HEK293 (cell line): ENCODE measurements at regions not wholly inside any gene's neighbourhood (a gene's known extent, or its start where the extent isn't known, plus 50 kb on each side); places are given as distances from the start of the nearest gene placed in this dataset.

Experiments used
- KLF1 ChIP-seq: fragments of 450-650 bp; formaldehyde crosslinking; IDR thresholded peaks from 2 replicates; pipeline ENCODE4 v1.5.1; 2016; ENCODE audit warnings: missing biosample characterization, missing genetic modification characterization
- TCF7L2 ChIP-seq: IDR thresholded peaks from 2 replicates; pipeline ENCODE4 v1.6.1; 2011; ENCODE audit warnings: low read depth, mild to moderate bottlenecking, inconsistent platforms, low read length, moderate library complexity, borderline replicate concordance
- TF ChIP-seq, protein P1 (sequence below): fragments of 450-650 bp; formaldehyde crosslinking; IDR thresholded peaks from 2 replicates; pipeline ENCODE4 v1.5.1; 2016; ENCODE audit warnings: missing biosample characterization, missing genetic modification characterization
- TF ChIP-seq, protein P2 (sequence below): fragments of 450-650 bp; formaldehyde crosslinking; IDR thresholded peaks from 2 replicates; pipeline ENCODE4 v1.5.1; 2017; ENCODE audit warnings: missing biosample characterization, missing genetic modification characterization

DNA sequence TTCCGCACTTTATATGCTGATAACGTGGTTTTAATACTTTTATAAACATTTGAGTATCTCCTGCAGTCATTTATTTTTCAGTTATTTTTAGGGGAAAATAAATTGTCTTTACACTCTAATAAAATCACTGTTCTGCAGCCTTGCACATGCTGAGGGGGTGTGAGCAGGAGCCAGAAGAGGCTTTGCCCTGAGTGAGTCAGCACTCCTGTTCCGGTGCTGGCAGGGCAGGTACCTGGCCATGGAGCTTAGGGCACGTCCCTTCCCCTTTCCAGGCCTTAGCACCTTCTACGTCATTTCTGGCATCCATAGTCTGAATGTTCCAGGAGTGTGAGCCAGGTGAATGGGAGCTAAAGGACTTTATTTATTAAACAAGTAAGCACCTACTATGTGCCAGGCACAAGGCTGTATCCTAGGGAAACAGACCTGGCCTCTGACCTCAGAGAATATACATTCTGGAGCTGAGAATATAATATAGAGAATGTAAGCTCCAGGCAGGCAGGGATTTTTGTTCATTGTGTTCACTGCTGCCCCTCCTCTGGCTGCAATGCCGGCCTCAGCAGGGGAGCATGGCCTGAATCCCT is 402.9 kb downstream of the PTPRU start:
- TF ChIP-seq KLF1, result no peak
- TF ChIP-seq, protein P1, sequence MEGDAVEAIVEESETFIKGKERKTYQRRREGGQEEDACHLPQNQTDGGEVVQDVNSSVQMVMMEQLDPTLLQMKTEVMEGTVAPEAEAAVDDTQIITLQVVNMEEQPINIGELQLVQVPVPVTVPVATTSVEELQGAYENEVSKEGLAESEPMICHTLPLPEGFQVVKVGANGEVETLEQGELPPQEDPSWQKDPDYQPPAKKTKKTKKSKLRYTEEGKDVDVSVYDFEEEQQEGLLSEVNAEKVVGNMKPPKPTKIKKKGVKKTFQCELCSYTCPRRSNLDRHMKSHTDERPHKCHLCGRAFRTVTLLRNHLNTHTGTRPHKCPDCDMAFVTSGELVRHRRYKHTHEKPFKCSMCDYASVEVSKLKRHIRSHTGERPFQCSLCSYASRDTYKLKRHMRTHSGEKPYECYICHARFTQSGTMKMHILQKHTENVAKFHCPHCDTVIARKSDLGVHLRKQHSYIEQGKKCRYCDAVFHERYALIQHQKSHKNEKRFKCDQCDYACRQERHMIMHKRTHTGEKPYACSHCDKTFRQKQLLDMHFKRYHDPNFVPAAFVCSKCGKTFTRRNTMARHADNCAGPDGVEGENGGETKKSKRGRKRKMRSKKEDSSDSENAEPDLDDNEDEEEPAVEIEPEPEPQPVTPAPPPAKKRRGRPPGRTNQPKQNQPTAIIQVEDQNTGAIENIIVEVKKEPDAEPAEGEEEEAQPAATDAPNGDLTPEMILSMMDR (tag by site-specific recombination), result no peak
- TF ChIP-seq, protein P2, sequence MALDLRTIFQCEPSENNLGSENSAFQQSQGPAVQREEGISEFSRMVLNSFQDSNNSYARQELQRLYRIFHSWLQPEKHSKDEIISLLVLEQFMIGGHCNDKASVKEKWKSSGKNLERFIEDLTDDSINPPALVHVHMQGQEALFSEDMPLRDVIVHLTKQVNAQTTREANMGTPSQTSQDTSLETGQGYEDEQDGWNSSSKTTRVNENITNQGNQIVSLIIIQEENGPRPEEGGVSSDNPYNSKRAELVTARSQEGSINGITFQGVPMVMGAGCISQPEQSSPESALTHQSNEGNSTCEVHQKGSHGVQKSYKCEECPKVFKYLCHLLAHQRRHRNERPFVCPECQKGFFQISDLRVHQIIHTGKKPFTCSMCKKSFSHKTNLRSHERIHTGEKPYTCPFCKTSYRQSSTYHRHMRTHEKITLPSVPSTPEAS, result no peak
- TF ChIP-seq TCF7L2, result no peak
